ENCODE measurements at regions not wholly inside any gene's neighbourhood (a gene's known extent, or its start where the extent isn't known, plus 50 kb on each side); places are given as distances from the start of the nearest gene placed in this dataset.
"Not testable (repeated sequence)": the region's sequence is repeated elsewhere in the genome, so short reads cannot be mapped to it uniquely, and the experiment has no call there.

DNA sequence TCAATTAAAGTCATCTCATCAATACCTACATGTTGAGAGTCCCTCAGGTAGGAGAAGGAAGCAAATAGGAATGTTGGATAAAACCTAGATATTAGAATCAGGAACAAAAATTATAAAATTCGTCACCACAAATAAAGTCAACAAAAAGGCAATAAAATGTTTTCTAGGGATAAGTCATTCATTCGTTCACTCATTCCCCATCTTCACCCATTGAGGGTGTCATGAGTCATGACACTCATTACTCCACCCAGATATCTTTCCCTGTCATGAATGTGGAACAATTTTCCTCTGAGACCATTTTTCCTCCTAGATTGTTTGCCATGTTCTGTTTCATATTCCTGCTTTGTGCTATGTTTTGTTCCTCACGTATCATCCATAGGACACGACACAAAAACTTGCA is 50.9 kb upstream of the OLIG3 start:
- peaks cover 15 to 20% of the 10 kb centered on the region in 2 donors for H3K4me1 ChIP-seq (replicated peaks in 1 of 2)
- no peak overlapping the region for H3K27ac ChIP-seq
- WGBS, 10 experiments: 0 to 100% (median 88%) methylated on average over 1 to 4 of the region's 4 CpGs
- in situ Hi-C loops (cut with MboI; ENCODE audit: low pct_unique_long_range_greater_than_20kb in 2 of 9, low sequenced_read_pairs in 9 of 9, unreplicated experiment in 9 of 9): no loop called here
- H3K4me3 ChIP-seq: no peak overlapping the region
- no peak for ATAC-seq (replicated peaks in 6 of 8)

DNA sequence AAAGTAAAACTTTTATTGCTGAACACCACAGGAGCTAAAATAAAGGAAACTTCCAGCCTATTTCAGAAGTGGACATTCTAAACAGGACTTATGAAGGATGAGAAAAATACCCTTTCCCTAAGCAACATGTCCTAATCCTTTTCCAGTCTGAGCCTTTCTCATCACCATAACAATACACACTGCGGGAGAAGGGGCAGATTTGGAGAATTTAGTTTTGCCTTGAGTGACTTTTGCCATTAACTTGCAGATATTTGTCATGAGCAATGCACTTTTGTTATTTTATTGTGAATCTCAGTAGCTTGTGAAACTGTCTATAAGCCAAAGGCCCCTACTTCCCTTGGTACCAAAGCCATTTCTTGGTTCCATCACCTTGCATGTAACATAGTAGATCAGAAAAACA is 53.0 kb upstream of the OLIG3 start:
- WGBS, 10 experiments: 0 to 30% (median 8%) methylated on average over 1 of the region's 1 CpG; no CpG with 5 or more reads in 2 of the 10 experiments
- Histone ChIP-seq H3K4me3 (no peak overlapping the region), H3K4me1 (replicated peaks in 1 of 2) (peaks cover 14 to 20% of the 10 kb centered on the region in 2 donors), H3K27ac (no peak overlapping the region)
- in situ Hi-C loops (cut with MboI; ENCODE audit: low pct_unique_long_range_greater_than_20kb in 2 of 9, low sequenced_read_pairs in 9 of 9, unreplicated experiment in 9 of 9): no loop called here
- ATAC-seq (replicated peaks in 6 of 8): no peak

GRCh38 chr6:137547601-137548000 is 53.4 kb upstream of the OLIG3 start:
- H3K4me1 ChIP-seq (replicated peaks in 1 of 2): peaks cover 14 to 16% of the 10 kb centered on the region in 2 donors
- no peak overlapping the region for H3K4me3 ChIP-seq
- H3K27ac ChIP-seq: no peak overlapping the region
- WGBS, 10 experiments: 0 to 75% (median 20%) methylated on average over 1 of the region's 1 CpG; no CpG with 5 or more reads in 3 of the 10 experiments
- in situ Hi-C loops (cut with MboI; ENCODE audit: low pct_unique_long_range_greater_than_20kb in 2 of 9, low sequenced_read_pairs in 9 of 9, unreplicated experiment in 9 of 9): no loop called here
- no peak for ATAC-seq (replicated peaks in 6 of 8)

DNA sequence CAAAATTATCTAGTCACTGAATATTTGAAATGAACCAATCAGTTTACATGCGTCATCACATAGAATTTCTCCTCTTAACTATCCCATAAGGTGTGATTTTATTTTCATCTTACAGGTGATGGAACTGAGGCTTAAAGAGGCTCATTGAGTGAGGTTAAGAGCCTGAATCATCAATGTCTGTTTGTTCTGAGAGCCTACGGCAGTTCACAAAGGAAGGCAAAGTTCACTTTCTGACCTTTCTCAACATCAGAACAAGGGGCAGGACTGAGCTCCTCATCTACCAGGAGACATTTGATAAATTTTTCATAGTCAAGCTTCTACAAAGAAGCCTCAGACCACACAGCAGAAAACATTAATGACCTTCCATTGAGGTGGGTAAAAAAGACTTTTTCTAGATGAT is 54.9 kb upstream of the OLIG3 start:
- no peak overlapping the region for H3K27ac ChIP-seq
- peaks cover 14% of the 10 kb centered on the region in 2 donors for H3K4me1 ChIP-seq (replicated peaks in 1 of 2)
- no peak overlapping the region for H3K4me3 ChIP-seq
- WGBS, 10 experiments: 13 to 100% (median 56%) methylated on average over 1 to 2 of the region's 2 CpGs; no CpG with 5 or more reads in 2 of the 10 experiments
- ATAC-seq (replicated peaks in 6 of 8): no peak
- in situ Hi-C loops (cut with MboI; ENCODE audit: low pct_unique_long_range_greater_than_20kb in 2 of 9, low sequenced_read_pairs in 9 of 9, unreplicated experiment in 9 of 9): no loop called here

GRCh38 chr6:137550535-137550934 is 56.3 kb upstream of the OLIG3 start:
- ATAC-seq (replicated peaks in 6 of 8): peak in 5 of 8 experiments; percentile 99 to 100 (median 99)
- Histone ChIP-seq H3K4me3 (no peak overlapping the region), H3K4me1 (replicated peaks in 1 of 2) (peaks cover 14% of the 10 kb centered on the region in 2 donors), H3K27ac (no peak overlapping the region)
- 0 to 14% (median 0%) methylated on average over 1 to 4 of the region's 4 CpGs; no CpG with 5 or more reads in 2 of the 10 experiments for WGBS, 10 experiments
- in situ Hi-C loops (cut with MboI; ENCODE audit: low pct_unique_long_range_greater_than_20kb in 2 of 9, low sequenced_read_pairs in 9 of 9, unreplicated experiment in 9 of 9): no loop called here

- WGBS, 10 experiments: 0 to 86% (median 50%) methylated on average over 1 of the region's 1 CpG; no CpG with 5 or more reads in 7 of the 10 experiments
- Histone ChIP-seq H3K27ac (no peak overlapping the region), H3K4me1 (replicated peaks in 1 of 2) (peaks cover 14% of the 10 kb centered on the region in 2 donors), H3K4me3 (no peak overlapping the region)
- ATAC-seq (replicated peaks in 6 of 8): no peak
- in situ Hi-C loops (cut with MboI; ENCODE audit: low pct_unique_long_range_greater_than_20kb in 2 of 9, low sequenced_read_pairs in 9 of 9, unreplicated experiment in 9 of 9): no loop called here
Measured at GRCh38 chr6:137552146-137552545, 58.0 kb upstream of the OLIG3 start.

DNA sequence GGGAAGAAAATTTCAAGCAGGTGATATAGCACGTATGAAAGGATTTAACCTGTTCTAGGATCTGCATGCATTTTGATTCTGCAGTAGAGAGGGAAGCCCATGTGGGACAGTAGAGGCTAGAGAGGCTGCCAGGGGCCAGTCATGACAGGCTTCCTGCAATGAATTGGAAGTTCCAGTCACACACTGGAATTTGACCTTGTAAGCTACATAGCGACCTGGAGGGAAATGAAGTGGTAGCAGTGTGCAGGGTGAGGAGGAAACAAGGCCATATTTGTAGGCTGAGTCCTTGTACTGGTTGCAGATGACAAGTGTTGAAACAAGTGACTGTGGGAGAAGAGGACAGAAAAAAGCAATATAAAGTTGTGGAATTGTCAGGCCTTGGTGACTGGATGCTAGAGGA is 58.6 kb upstream of the OLIG3 start:
- in situ Hi-C loops (cut with MboI; ENCODE audit: low pct_unique_long_range_greater_than_20kb in 2 of 9, low sequenced_read_pairs in 9 of 9, unreplicated experiment in 9 of 9): no loop called here
- Histone ChIP-seq H3K4me1 (replicated peaks in 1 of 2) (peaks cover 14% of the 10 kb centered on the region in 2 donors), H3K27ac (no peak overlapping the region), H3K4me3 (no peak overlapping the region)
- 0 to 100% (median 64%) methylated on average over 1 to 2 of the region's 2 CpGs; no CpG with 5 or more reads in 2 of the 10 experiments for WGBS, 10 experiments
- no peak for ATAC-seq (replicated peaks in 6 of 8)

GRCh38 chr6:137559521-137560183 is 65.5 kb upstream of the OLIG3 start:
- H3K27ac ChIP-seq; H3K4me1 ChIP-seq (replicated peaks in 1 of 2); H3K4me3 ChIP-seq; ATAC-seq (replicated peaks in 6 of 8); in situ Hi-C loops (cut with MboI; ENCODE audit: low pct_unique_long_range_greater_than_20kb in 2 of 9, low sequenced_read_pairs in 9 of 9, unreplicated experiment in 9 of 9): not testable (repeated sequence)
- 20 to 100% (median 100%) methylated on average over 1 to 3 of the region's 3 CpGs; no CpG with 5 or more reads in 5 of the 10 experiments for WGBS, 10 experiments

DNA sequence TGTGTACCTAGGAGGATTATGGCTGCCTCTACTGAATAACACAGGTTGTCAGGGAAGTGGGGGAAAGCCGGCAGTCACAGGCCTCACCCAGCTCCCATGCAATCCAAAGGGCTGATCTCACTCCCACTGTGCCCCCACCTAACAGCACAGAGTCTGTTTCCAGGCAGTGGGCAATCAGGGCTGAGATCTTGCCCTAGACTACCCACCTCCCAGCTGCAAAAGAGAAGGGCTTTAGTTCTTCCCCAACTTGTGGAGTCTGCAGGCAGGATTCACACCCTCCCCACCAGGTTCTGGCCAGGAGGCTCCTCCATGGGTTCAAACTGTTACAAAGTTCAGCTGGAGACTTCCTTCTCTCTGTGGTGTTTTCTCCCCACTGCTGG is 66.0 kb upstream of the OLIG3 start:
- no peak for ATAC-seq (replicated peaks in 6 of 8)
- WGBS, 10 experiments: 80 to 83% methylated on average over 1 of the region's 1 CpG; no CpG with 5 or more reads in 8 of the 10 experiments
- in situ Hi-C loops (cut with MboI; ENCODE audit: low pct_unique_long_range_greater_than_20kb in 2 of 9, low sequenced_read_pairs in 9 of 9, unreplicated experiment in 9 of 9): no loop called here
- Histone ChIP-seq H3K4me3 (no peak overlapping the region), H3K4me1 (replicated peaks in 1 of 2) (no peaks in the 10 kb centered on the region), H3K27ac (no peak overlapping the region)

GRCh38 chr6:137568067-137568466 is 73.9 kb upstream of the OLIG3 start:
- H3K4me3 ChIP-seq: no peak overlapping the region
- in situ Hi-C loops (cut with MboI; ENCODE audit: low pct_unique_long_range_greater_than_20kb in 2 of 9, low sequenced_read_pairs in 9 of 9, unreplicated experiment in 9 of 9): no loop called here
- no peak overlapping the region for H3K27ac ChIP-seq
- ATAC-seq (replicated peaks in 6 of 8): no peak
- 0 to 86% (median 0%) methylated on average over 1 of the region's 1 CpG; no CpG with 5 or more reads in 7 of the 10 experiments for WGBS, 10 experiments
- H3K4me1 ChIP-seq (replicated peaks in 1 of 2): no peaks in the 10 kb centered on the region

GRCh38 chr6:137570393-137570792 is 76.2 kb upstream of the OLIG3 start:
- no peak overlapping the region for H3K27ac ChIP-seq
- H3K4me3 ChIP-seq: no peak overlapping the region
- in situ Hi-C loops (cut with MboI; ENCODE audit: low pct_unique_long_range_greater_than_20kb in 2 of 9, low sequenced_read_pairs in 9 of 9, unreplicated experiment in 9 of 9): no loop called here
- peak in 2 of 8 experiments; percentile 21 to 95 for ATAC-seq (replicated peaks in 6 of 8)
- no peaks in the 10 kb centered on the region for H3K4me1 ChIP-seq (replicated peaks in 1 of 2)
- WGBS, 10 experiments: 0 to 93% (median 78%) methylated on average over 1 to 8 of the region's 8 CpGs; no CpG with 5 or more reads in 1 of the 10 experiments

- H3K4me3 ChIP-seq: no peak overlapping the region
- peak in 1 of 8 experiments; percentile 49 for ATAC-seq (replicated peaks in 6 of 8)
- no peaks in the 10 kb centered on the region for H3K4me1 ChIP-seq (replicated peaks in 1 of 2)
- in situ Hi-C loops (cut with MboI; ENCODE audit: low pct_unique_long_range_greater_than_20kb in 2 of 9, low sequenced_read_pairs in 9 of 9, unreplicated experiment in 9 of 9): no loop called here
- no peak overlapping the region for H3K27ac ChIP-seq
Measured at GRCh38 chr6:137571854-137572253, 77.7 kb upstream of the OLIG3 start.

DNA sequence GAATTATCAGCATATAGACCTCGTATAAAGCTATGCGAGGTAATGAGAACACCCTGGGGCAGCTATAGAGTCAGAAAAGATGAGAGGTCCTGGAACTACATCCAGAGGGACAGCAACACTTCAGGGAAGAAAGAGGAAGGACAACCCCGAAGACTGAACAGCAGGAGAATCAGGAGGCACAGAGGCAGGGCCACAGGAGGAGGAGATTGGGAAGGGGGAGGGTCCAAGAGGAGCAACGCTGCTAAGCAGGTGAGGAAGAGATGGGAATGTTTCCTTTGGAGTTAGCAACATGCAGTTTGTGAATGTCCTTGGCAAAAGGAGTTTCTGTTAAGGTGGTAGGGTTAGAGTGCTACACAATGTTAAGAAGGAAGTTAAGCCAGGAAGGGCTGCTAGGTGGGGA is 79.5 kb upstream of the OLIG3 start:
- Histone ChIP-seq H3K4me3 (no peak overlapping the region), H3K27ac (no peak overlapping the region), H3K4me1 (replicated peaks in 1 of 2) (no peaks in the 10 kb centered on the region)
- 44 to 90% (median 67%) methylated on average over 1 to 4 of the region's 4 CpGs; no CpG with 5 or more reads in 3 of the 10 experiments for WGBS, 10 experiments
- in situ Hi-C loops (cut with MboI; ENCODE audit: low pct_unique_long_range_greater_than_20kb in 2 of 9, low sequenced_read_pairs in 9 of 9, unreplicated experiment in 9 of 9): no loop called here
- ATAC-seq (replicated peaks in 6 of 8): no peak

DNA sequence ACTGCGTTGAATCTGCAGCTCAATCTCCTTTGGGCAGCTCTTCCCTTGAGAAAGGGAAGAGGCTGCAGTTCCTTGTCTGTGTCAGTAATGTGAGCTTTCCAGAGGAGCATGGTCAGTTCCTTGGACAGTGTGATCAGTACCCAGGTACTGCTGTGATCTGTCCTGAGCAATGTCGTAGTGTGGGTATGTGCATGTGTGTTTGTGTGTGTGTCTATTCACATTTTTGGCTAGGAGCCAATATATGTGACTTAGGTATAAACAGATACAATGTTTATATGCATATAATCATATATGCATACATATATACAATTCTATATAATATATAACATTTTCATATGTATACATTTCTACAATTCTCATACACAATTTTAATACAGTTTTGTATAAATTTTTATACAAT is 85.4 kb upstream of the OLIG3 start:
- no peak for ATAC-seq (replicated peaks in 6 of 8)
- Histone ChIP-seq H3K27ac (no peak overlapping the region), H3K4me3 (no peak overlapping the region), H3K4me1 (replicated peaks in 1 of 2) (peaks cover 0 to 5% of the 10 kb centered on the region in 2 donors)
- 15 to 83% (median 57%) methylated on average over 1 to 2 of the region's 2 CpGs; no CpG with 5 or more reads in 3 of the 10 experiments for WGBS, 10 experiments
- in situ Hi-C loops (cut with MboI; ENCODE audit: low pct_unique_long_range_greater_than_20kb in 2 of 9, low sequenced_read_pairs in 9 of 9, unreplicated experiment in 9 of 9): no loop called here

Data from motor neuron (in vitro differentiated cells).